PC-3 (cell line): ENCODE measurements at regions not wholly inside any gene's neighbourhood (a gene's known extent, or its start where the extent isn't known, plus 50 kb on each side); places are given as distances from the start of the nearest gene placed in this dataset.

Experiments used
- EZH2 ChIP-seq: fragments of 300-600 bp; sonication (generic); IDR thresholded peaks from one replicate; pipeline ENCODE4 v1.6.1; 2017; ENCODE audit warnings: antibody characterized with exemption, mild to moderate bottlenecking, low read length; ENCODE audit not compliant: unreplicated experiment
- TF ChIP-seq, protein P1 (sequence below): fragments of 300-600 bp; sonication (generic); conservative IDR thresholded peaks from 2 replicates; pipeline ENCODE4 v1.5.1; 2017; ENCODE audit warnings: antibody characterized with exemption, low read depth, mild to moderate bottlenecking, low read length

DNA sequence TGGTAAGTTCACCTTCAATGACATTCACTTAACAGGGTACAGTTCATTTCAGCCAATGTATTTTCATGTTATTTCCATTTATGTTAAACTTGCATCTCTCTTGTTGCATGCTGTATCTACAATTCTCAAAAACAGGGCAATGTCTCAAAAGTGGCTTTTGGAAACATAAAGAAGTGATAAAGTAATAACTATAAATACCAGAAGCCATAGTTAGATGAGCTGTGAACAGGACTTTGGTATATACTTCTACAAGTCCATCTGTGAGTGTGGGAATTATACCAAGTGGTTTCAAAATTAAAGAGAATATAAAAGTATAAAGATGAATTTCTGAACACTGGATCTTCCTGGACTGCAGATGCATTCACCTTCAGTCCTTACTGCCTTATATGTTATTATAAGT lies 585.4 kb upstream of the PBX1 start:
- TF ChIP-seq, protein P1, sequence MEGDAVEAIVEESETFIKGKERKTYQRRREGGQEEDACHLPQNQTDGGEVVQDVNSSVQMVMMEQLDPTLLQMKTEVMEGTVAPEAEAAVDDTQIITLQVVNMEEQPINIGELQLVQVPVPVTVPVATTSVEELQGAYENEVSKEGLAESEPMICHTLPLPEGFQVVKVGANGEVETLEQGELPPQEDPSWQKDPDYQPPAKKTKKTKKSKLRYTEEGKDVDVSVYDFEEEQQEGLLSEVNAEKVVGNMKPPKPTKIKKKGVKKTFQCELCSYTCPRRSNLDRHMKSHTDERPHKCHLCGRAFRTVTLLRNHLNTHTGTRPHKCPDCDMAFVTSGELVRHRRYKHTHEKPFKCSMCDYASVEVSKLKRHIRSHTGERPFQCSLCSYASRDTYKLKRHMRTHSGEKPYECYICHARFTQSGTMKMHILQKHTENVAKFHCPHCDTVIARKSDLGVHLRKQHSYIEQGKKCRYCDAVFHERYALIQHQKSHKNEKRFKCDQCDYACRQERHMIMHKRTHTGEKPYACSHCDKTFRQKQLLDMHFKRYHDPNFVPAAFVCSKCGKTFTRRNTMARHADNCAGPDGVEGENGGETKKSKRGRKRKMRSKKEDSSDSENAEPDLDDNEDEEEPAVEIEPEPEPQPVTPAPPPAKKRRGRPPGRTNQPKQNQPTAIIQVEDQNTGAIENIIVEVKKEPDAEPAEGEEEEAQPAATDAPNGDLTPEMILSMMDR, result no peak
- TF ChIP-seq EZH2, result no peak
